Kidney glomerular epithelial cell (primary cell): ENCODE measurements at regions not wholly inside any gene's neighbourhood (a gene's known extent, or its start where the extent isn't known, plus 50 kb on each side); places are given as distances from the start of the nearest gene placed in this dataset.

Source experiments
- DNase-seq: peaks from one replicate; lab custom pipeline; 2025; lab: John Stamatoyannopoulos, UW

GRCh38 chr21:17454315-17455027 is 58.4 kb upstream of the CXADR start:
- peak; percentile 86 for DNase-seq

GRCh38 chr21:17455028-17455353 is 57.9 kb upstream of the CXADR start:
- DNase-seq: no peak

- no peak for DNase-seq
Measured at GRCh38 chr21:17455451-17455850, 57.4 kb upstream of the CXADR start.

- no peak for DNase-seq
Measured at GRCh38 chr21:17458279-17458678, 54.6 kb upstream of the CXADR start.

- no peak for DNase-seq
Measured at GRCh38 chr21:17460094-17460493, 52.7 kb upstream of the CXADR start.

- DNase-seq: no peak
Measured at GRCh38 chr21:17461014-17461413, 51.8 kb upstream of the CXADR start.

- no peak for DNase-seq
Measured at GRCh38 chr21:17461582-17461981, 51.3 kb upstream of the CXADR start.

- peak; percentile 87 for DNase-seq
Measured at GRCh38 chr21:17462276-17462981, 50.4 kb upstream of the CXADR start.
